ENCODE measurements at regions not wholly inside any gene's neighbourhood (a gene's known extent, or its start where the extent isn't known, plus 50 kb on each side); places are given as distances from the start of the nearest gene placed in this dataset.

DNA sequence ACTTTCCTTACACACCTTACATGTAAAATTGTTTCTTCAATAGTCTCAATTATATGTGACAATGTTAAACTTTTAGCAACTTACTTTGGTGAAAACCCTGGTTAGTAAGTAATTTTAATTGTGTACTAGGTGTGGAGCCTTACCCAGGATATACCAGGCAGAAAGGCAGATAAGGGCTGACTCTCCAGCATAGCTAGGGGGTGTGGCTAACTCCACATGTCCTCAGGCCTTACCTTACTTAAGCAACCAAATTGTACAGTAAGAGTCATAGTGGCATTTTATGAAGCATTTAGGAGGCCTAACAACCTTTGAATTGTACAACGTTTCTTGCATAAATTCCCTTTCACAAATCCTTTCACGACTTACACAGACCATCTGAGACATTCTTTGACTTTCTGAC lies 118.2 kb upstream of the OR9Q1 start:
- TF ChIP-seq GLIS1 (tag by site-specific recombination; IDR thresholded peaks at IDR 0.05) (no peak), ZNF416 (tag by site-specific recombination; IDR thresholded peaks at IDR 0.05) (no peak), ZNF121 (tag by site-specific recombination; IDR thresholded peaks at IDR 0.05) (no peak), HOXC10 (CRISPR knock-in tag; IDR thresholded peaks at IDR 0.05) (no peak), ZNF140 (tag by site-specific recombination; IDR thresholded peaks at IDR 0.05) (no peak), ZBTB21 (tag by site-specific recombination; IDR thresholded peaks at IDR 0.05) (no peak)
- TF ChIP-seq, protein P1, sequence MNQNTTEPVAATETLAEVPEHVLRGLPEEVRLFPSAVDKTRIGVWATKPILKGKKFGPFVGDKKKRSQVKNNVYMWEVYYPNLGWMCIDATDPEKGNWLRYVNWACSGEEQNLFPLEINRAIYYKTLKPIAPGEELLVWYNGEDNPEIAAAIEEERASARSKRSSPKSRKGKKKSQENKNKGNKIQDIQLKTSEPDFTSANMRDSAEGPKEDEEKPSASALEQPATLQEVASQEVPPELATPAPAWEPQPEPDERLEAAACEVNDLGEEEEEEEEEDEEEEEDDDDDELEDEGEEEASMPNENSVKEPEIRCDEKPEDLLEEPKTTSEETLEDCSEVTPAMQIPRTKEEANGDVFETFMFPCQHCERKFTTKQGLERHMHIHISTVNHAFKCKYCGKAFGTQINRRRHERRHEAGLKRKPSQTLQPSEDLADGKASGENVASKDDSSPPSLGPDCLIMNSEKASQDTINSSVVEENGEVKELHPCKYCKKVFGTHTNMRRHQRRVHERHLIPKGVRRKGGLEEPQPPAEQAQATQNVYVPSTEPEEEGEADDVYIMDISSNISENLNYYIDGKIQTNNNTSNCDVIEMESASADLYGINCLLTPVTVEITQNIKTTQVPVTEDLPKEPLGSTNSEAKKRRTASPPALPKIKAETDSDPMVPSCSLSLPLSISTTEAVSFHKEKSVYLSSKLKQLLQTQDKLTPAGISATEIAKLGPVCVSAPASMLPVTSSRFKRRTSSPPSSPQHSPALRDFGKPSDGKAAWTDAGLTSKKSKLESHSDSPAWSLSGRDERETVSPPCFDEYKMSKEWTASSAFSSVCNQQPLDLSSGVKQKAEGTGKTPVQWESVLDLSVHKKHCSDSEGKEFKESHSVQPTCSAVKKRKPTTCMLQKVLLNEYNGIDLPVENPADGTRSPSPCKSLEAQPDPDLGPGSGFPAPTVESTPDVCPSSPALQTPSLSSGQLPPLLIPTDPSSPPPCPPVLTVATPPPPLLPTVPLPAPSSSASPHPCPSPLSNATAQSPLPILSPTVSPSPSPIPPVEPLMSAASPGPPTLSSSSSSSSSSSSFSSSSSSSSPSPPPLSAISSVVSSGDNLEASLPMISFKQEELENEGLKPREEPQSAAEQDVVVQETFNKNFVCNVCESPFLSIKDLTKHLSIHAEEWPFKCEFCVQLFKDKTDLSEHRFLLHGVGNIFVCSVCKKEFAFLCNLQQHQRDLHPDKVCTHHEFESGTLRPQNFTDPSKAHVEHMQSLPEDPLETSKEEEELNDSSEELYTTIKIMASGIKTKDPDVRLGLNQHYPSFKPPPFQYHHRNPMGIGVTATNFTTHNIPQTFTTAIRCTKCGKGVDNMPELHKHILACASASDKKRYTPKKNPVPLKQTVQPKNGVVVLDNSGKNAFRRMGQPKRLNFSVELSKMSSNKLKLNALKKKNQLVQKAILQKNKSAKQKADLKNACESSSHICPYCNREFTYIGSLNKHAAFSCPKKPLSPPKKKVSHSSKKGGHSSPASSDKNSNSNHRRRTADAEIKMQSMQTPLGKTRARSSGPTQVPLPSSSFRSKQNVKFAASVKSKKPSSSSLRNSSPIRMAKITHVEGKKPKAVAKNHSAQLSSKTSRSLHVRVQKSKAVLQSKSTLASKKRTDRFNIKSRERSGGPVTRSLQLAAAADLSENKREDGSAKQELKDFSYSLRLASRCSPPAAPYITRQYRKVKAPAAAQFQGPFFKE (tag by site-specific recombination; IDR thresholded peaks at IDR 0.05; ENCODE audit: borderline replicate concordance): no peak
- TF ChIP-seq, protein P2, sequence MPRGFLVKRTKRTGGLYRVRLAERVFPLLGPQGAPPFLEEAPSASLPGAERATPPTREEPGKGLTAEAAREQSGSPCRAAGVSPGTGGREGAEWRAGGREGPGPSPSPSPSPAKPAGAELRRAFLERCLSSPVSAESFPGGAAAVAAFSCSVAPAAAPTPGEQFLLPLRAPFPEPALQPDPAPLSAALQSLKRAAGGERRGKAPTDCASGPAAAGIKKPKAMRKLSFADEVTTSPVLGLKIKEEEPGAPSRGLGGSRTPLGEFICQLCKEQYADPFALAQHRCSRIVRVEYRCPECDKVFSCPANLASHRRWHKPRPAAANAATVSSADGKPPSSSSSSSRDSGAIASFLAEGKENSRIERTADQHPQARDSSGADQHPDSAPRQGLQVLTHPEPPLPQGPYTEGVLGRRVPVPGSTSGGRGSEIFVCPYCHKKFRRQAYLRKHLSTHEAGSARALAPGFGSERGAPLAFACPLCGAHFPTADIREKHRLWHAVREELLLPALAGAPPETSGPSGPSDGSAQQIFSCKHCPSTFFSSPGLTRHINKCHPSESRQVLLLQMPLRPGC (tag by site-specific recombination; IDR thresholded peaks at IDR 0.05): no peak
- TF ChIP-seq, protein P3, sequence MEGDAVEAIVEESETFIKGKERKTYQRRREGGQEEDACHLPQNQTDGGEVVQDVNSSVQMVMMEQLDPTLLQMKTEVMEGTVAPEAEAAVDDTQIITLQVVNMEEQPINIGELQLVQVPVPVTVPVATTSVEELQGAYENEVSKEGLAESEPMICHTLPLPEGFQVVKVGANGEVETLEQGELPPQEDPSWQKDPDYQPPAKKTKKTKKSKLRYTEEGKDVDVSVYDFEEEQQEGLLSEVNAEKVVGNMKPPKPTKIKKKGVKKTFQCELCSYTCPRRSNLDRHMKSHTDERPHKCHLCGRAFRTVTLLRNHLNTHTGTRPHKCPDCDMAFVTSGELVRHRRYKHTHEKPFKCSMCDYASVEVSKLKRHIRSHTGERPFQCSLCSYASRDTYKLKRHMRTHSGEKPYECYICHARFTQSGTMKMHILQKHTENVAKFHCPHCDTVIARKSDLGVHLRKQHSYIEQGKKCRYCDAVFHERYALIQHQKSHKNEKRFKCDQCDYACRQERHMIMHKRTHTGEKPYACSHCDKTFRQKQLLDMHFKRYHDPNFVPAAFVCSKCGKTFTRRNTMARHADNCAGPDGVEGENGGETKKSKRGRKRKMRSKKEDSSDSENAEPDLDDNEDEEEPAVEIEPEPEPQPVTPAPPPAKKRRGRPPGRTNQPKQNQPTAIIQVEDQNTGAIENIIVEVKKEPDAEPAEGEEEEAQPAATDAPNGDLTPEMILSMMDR (tag by site-specific recombination; IDR thresholded peaks at IDR 0.05): no peak
- TF ChIP-seq, protein P4, sequence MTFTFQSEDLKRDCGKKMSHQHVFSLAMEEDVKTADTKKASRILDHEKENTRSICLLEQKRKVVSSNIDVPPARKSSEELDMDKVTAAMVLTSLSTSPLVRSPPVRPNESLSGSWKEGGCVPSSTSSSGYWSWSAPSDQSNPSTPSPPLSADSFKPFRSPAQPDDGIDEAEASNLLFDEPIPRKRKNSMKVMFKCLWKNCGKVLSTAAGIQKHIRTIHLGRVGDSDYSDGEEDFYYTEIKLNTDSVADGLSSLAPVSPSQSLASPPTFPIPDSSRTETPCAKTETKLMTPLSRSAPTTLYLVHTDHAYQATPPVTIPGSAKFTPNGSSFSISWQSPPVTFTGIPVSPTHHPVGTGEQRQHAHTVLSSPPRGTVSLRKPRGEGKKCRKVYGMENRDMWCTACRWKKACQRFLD (tag by site-specific recombination; IDR thresholded peaks at IDR 0.05): no peak
